ENCODE measurements at regions not wholly inside any gene's neighbourhood (a gene's known extent, or its start where the extent isn't known, plus 50 kb on each side); places are given as distances from the start of the nearest gene placed in this dataset.

GRCh38 chr16:62970851-62971250 is 934.6 kb upstream of the CDH8 start:
- Mint-ChIP-seq H3K36me3 (no peaks in the 10 kb centered on the region), H3K9me3 (peaks cover 5 to 13% of the 10 kb centered on the region in 2 donors), H3K4me3 (no peak overlapping the region), H3K27ac (no peak overlapping the region), H3K27me3 (ENCODE audit: low read depth in 2 of 2) (no peaks in the 10 kb centered on the region), H3K4me1 (no peaks in the 10 kb centered on the region)
- peaks cover 3% of the 10 kb centered on the region for H3K9me3 ChIP-seq (ENCODE audit: control insufficient read depth, insufficient read depth, low read length)
- no peaks in the 10 kb centered on the region for H3K4me1 ChIP-seq (ENCODE audit: control insufficient read depth, insufficient read depth, low read length)
- DNase-seq (no peak), ATAC-seq (no peak)
- intact Hi-C loops (cut with micrococcal nuclease), result no loop called here
- no peaks in the 10 kb centered on the region for H3K36me3 ChIP-seq (ENCODE audit: control insufficient read depth, insufficient read depth, low read length)
- no peak overlapping the region for H3K4me3 ChIP-seq (ENCODE audit: low read length)
- no peaks in the 10 kb centered on the region for H3K27me3 ChIP-seq (ENCODE audit: control insufficient read depth, insufficient read depth, low read length)
- no peak for TF ChIP-seq CTCF (IDR thresholded peaks at IDR 0.05)
- H3K27ac ChIP-seq (ENCODE audit: low read length), result no peak overlapping the region

- TF ChIP-seq CTCF (IDR thresholded peaks at IDR 0.05), result no peak
These were observed 933.6 kb upstream of the CDH8 start for GRCh38 chr16:62969711-62970318.

GRCh38 chr16:62967611-62968010 is 931.4 kb upstream of the CDH8 start:
- Histone ChIP-seq H3K36me3 (ENCODE audit: control insufficient read depth, insufficient read depth, low read length) (no peaks in the 10 kb centered on the region), H3K9me3 (ENCODE audit: control insufficient read depth, insufficient read depth, low read length) (no peaks in the 10 kb centered on the region), H3K27me3 (ENCODE audit: control insufficient read depth, insufficient read depth, low read length) (no peaks in the 10 kb centered on the region), H3K4me3 (ENCODE audit: low read length) (no peak overlapping the region), H3K4me1 (ENCODE audit: control insufficient read depth, insufficient read depth, low read length) (no peaks in the 10 kb centered on the region), H3K27ac (ENCODE audit: low read length) (no peak overlapping the region)
- no peak for ATAC-seq
- Mint-ChIP-seq H3K4me1 (no peaks in the 10 kb centered on the region), H3K27ac (no peak overlapping the region), H3K36me3 (no peaks in the 10 kb centered on the region), H3K27me3 (ENCODE audit: low read depth in 2 of 2) (no peaks in the 10 kb centered on the region), H3K4me3 (no peak overlapping the region), H3K9me3 (peaks cover 2 to 9% of the 10 kb centered on the region in 2 donors)
- TF ChIP-seq CTCF (IDR thresholded peaks at IDR 0.05), result no peak
- WGBS (ENCODE audit: insufficient coverage), result 84% methylated on average over 2 of the region's 2 CpGs
- intact Hi-C loops (cut with micrococcal nuclease), result no loop called here
- DNase-seq, result no peak

More at GRCh38 chr16:62969711-62970318, 933.6 kb upstream of the CDH8 start:
- Histone ChIP-seq H3K27me3 (ENCODE audit: control insufficient read depth, insufficient read depth, low read length) (no peaks in the 10 kb centered on the region), H3K4me1 (ENCODE audit: control insufficient read depth, insufficient read depth, low read length) (no peaks in the 10 kb centered on the region), H3K36me3 (ENCODE audit: control insufficient read depth, insufficient read depth, low read length) (no peaks in the 10 kb centered on the region), H3K27ac (ENCODE audit: low read length) (no peak overlapping the region), H3K9me3 (ENCODE audit: control insufficient read depth, insufficient read depth, low read length) (peaks cover 3% of the 10 kb centered on the region), H3K4me3 (ENCODE audit: low read length) (no peak overlapping the region)
- Mint-ChIP-seq H3K4me1 (no peaks in the 10 kb centered on the region), H3K4me3 (no peak overlapping the region), H3K9me3 (peaks cover 2 to 12% of the 10 kb centered on the region in 2 donors), H3K27ac (no peak overlapping the region), H3K36me3 (no peaks in the 10 kb centered on the region), H3K27me3 (ENCODE audit: low read depth in 2 of 2) (no peaks in the 10 kb centered on the region)
- intact Hi-C loops (cut with micrococcal nuclease), result no loop called here
- no peak for DNase-seq
- ATAC-seq, result no peak

- Mint-ChIP-seq H3K4me1 (no peaks in the 10 kb centered on the region), H3K4me3 (no peak overlapping the region), H3K27ac (no peak overlapping the region), H3K36me3 (no peaks in the 10 kb centered on the region), H3K27me3 (ENCODE audit: low read depth in 2 of 2) (no peaks in the 10 kb centered on the region), H3K9me3 (peaks cover 3 to 10% of the 10 kb centered on the region in 2 donors)
- 81% methylated on average over 2 of the region's 3 CpGs for WGBS (ENCODE audit: insufficient coverage)
- Histone ChIP-seq H3K4me1 (ENCODE audit: control insufficient read depth, insufficient read depth, low read length) (no peaks in the 10 kb centered on the region), H3K9me3 (ENCODE audit: control insufficient read depth, insufficient read depth, low read length) (no peaks in the 10 kb centered on the region), H3K36me3 (ENCODE audit: control insufficient read depth, insufficient read depth, low read length) (no peaks in the 10 kb centered on the region), H3K4me3 (ENCODE audit: low read length) (no peak overlapping the region), H3K27me3 (ENCODE audit: control insufficient read depth, insufficient read depth, low read length) (no peaks in the 10 kb centered on the region), H3K27ac (ENCODE audit: low read length) (no peak overlapping the region)
- no peak for TF ChIP-seq CTCF (IDR thresholded peaks at IDR 0.05)
- intact Hi-C loops (cut with micrococcal nuclease), result no loop called here
- DNase-seq (no peak), ATAC-seq (no peak)
These were observed 930.9 kb upstream of the CDH8 start for GRCh38 chr16:62967163-62967562.

Data from natural killer cell (primary cell).